Ascending aorta (tissue), 2 donors: ENCODE measurements at regions not wholly inside any gene's neighbourhood (a gene's known extent, or its start where the extent isn't known, plus 50 kb on each side); places are given as distances from the start of the nearest gene placed in this dataset.

Experiments
- DNase-seq, 2 donors: peaks; one replicate each; pipeline ENCODE4 v3.0.0-alpha.2; 2019; ENCODE audit warnings: low spot score in 2 of 2
- H3K27ac ChIP-seq, 2 donors: fragments of 200-600 bp; sonication (generic); one replicate each; pipeline ENCODE4 v1.5.1; 2016 to 2017; ENCODE audit warnings: mild to moderate bottlenecking in 1 of 2
- H3K27me3 ChIP-seq: fragments of 200-600 bp; sonication (generic); one replicate; pipeline ENCODE4 v1.5.1; 2017
- H3K36me3 ChIP-seq, 2 donors: fragments of 200-600 bp; sonication (generic); one replicate each; pipeline ENCODE4 v1.5.1; 2016
- H3K4me1 ChIP-seq, 2 donors: fragments of 200-600 bp; sonication (generic); one replicate each; pipeline ENCODE4 v1.5.1; 2016 to 2017; ENCODE audit warnings: mild to moderate bottlenecking in 1 of 2
- H3K4me3 ChIP-seq, 2 donors: fragments of 200-600 bp; sonication (generic); one replicate each; pipeline ENCODE4 v1.5.1; 2016 to 2017; ENCODE audit warnings: mild to moderate bottlenecking in 1 of 2
- H3K9me3 ChIP-seq, 2 donors: fragments of 200-600 bp; sonication (generic); one replicate each; pipeline ENCODE4 v1.5.1; 2016
- intact Hi-C: fragments of 100-400 bp; cut with DNase I; formaldehyde crosslinking; loops from one replicate; pipeline ENCODE4 v1.15.1; 2023
- TF ChIP-seq, protein P1 (sequence below), 3 experiments: fragments of 200-600 bp in 2 of 3; fragments of 450-650 bp in 1 of 3; sonication (generic) in 2 of 3; IDR thresholded peaks; one replicate each; pipeline ENCODE4 v1.5.1; 2016 to 2019; ENCODE audit warnings: antibody characterized with exemption in 3 of 3, mild to moderate bottlenecking in 1 of 3, moderate library complexity in 1 of 3

DNA sequence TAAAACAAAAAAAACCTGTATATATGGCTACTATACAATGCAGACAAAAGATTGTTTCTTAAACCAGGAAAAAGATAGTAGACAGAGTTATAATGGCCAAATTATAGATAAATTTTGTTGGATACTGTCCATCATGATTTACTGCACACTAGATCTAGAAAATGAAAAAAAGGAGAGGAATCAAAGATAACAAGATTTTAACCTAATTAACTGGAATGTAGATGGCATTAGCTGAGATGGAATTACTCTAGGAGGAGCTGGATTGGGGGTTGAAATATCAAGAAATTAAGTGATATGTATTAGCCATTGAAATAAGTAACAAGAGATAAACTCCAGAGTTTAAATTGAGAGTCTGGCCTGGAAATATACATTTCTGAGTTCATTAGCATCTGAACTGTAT lies 1489.1 kb downstream of the PLA2G4A start:
- intact Hi-C loops: no loop called here
- H3K4me1 ChIP-seq: no peaks in the 10 kb centered on the region
- H3K36me3 ChIP-seq: no peaks in the 10 kb centered on the region
- no peaks in the 10 kb centered on the region for H3K27me3 ChIP-seq
- no peak for DNase-seq
- no peak overlapping the region for H3K4me3 ChIP-seq
- TF ChIP-seq, protein P1, sequence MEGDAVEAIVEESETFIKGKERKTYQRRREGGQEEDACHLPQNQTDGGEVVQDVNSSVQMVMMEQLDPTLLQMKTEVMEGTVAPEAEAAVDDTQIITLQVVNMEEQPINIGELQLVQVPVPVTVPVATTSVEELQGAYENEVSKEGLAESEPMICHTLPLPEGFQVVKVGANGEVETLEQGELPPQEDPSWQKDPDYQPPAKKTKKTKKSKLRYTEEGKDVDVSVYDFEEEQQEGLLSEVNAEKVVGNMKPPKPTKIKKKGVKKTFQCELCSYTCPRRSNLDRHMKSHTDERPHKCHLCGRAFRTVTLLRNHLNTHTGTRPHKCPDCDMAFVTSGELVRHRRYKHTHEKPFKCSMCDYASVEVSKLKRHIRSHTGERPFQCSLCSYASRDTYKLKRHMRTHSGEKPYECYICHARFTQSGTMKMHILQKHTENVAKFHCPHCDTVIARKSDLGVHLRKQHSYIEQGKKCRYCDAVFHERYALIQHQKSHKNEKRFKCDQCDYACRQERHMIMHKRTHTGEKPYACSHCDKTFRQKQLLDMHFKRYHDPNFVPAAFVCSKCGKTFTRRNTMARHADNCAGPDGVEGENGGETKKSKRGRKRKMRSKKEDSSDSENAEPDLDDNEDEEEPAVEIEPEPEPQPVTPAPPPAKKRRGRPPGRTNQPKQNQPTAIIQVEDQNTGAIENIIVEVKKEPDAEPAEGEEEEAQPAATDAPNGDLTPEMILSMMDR (IDR thresholded peaks at IDR 0.05): no peak
- H3K9me3 ChIP-seq: no peaks in the 10 kb centered on the region
- H3K27ac ChIP-seq: no peak overlapping the region

DNA sequence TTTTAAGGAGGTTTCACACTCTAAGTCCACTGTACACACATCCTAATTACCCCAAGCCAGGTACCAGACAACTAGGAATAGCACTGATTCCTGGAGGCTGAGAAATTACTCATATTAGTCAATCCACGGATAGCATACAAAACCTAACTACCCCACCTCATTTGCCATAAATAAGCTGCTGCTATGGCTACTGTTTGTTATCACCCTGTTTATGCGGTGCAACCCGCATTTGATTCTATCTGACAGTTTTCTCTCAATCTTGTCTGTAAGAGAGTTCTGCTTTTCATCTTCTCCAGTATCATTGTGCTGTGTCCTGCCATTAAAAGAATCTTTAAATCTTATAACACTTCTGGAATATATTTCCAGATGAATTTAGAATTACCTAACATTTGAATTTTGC lies 1496.5 kb downstream of the PLA2G4A start:
- Histone ChIP-seq H3K4me3 (no peak overlapping the region), H3K27ac (no peak overlapping the region), H3K36me3 (no peaks in the 10 kb centered on the region), H3K4me1 (no peaks in the 10 kb centered on the region), H3K27me3 (no peaks in the 10 kb centered on the region), H3K9me3 (no peaks in the 10 kb centered on the region)
- DNase-seq: no peak
- intact Hi-C loops: no loop called here
- TF ChIP-seq, protein P1 (IDR thresholded peaks at IDR 0.05): no peak

DNA sequence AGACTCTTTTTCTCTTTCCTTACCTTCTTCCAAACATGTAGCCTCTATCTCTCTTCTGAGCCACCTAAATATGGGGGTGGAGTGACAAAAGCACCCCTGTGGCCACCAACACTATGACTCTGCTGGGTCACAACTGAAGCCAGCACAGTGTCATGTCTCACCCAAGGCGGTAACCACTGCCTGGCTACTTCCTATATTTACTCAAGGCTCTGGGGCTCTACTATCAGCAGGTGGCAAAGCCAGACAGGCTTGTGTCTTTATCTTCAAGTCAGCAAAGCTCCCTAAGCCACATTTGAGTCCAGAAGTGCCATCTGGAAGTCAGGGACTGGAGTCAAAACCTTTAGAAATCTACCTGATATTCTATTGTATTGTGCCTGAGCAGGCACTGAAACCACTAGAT lies 1515.2 kb downstream of the PLA2G4A start:
- TF ChIP-seq, protein P1 (IDR thresholded peaks at IDR 0.05): no peak
- no peak for DNase-seq
- Histone ChIP-seq H3K4me3 (no peak overlapping the region), H3K36me3 (no peaks in the 10 kb centered on the region), H3K27ac (no peak overlapping the region), H3K4me1 (no peaks in the 10 kb centered on the region), H3K9me3 (no peaks in the 10 kb centered on the region), H3K27me3 (no peaks in the 10 kb centered on the region)
- intact Hi-C loops: no loop called here

DNA sequence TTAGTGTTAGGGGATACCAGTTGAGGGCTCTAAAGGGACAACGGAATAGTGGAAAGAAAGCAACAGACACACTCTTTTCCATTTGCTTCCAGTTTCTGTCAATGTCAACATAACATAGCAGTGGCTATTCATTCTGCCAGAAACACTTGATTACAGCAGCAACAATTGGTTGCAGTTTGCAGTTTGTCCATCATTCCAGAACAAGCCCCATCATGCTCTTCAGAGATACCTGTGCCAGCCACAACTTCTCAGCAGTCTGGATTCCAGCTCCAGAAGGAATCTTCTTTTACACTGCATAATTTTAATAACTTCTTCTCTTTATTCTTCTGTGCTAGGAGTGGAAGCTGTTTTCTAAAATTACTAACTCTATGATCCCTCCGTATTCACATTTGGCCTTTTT lies 1521.4 kb downstream of the PLA2G4A start:
- H3K4me3 ChIP-seq: no peak overlapping the region
- no peaks in the 10 kb centered on the region for H3K9me3 ChIP-seq
- H3K27ac ChIP-seq: no peak overlapping the region
- intact Hi-C loops: no loop called here
- no peaks in the 10 kb centered on the region for H3K27me3 ChIP-seq
- no peaks in the 10 kb centered on the region for H3K4me1 ChIP-seq
- no peak for DNase-seq
- TF ChIP-seq, protein P1 (IDR thresholded peaks at IDR 0.05): no peak
- no peaks in the 10 kb centered on the region for H3K36me3 ChIP-seq

DNA sequence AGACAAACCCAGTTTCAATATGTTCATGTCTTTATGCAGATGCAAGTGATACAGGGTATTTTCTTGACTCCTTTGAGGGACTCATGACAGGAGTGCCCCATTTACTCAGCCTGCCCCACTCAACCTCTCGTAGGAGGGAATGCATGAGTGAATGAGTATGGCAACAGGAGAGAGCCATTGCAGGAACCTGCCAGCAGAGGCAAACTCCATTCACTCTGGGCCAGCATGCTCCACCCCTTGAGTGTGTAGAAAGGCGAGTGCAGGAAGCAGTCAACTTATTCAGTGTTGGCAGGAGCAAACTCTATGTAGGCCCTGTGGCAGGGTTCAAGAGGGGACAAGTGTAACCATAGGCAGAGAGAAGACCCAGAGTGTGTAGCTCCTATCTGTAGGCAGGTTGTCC lies 1526.3 kb downstream of the PLA2G4A start:
- TF ChIP-seq, protein P1 (IDR thresholded peaks at IDR 0.05): no peak
- Histone ChIP-seq H3K27ac (no peak overlapping the region), H3K36me3 (no peaks in the 10 kb centered on the region), H3K27me3 (no peaks in the 10 kb centered on the region), H3K4me3 (no peak overlapping the region), H3K4me1 (no peaks in the 10 kb centered on the region), H3K9me3 (peaks cover 0 to 3% of the 10 kb centered on the region in 2 donors)
- intact Hi-C loops: no loop called here
- DNase-seq: no peak

DNA sequence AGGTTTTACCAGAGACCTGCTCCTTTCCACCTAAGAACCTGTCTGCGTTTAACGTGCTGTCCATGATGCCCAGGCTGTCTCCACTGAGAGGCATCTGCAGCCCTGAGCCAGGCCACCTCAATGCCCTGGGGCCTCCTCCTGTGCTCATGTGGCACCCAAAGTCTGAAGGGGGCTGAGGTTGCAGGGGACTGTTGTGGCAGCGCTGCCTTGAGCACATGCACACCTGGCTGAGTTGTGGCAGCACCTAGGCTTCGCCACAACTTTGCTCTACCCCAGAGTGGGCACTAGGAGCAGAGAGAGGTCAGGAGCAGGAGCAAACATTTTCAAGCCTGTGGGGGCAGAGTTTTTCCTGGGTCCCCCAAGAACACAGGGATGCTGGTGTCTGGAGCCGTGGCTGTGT lies 1527.1 kb downstream of the PLA2G4A start:
- Histone ChIP-seq H3K4me1 (no peaks in the 10 kb centered on the region), H3K36me3 (no peaks in the 10 kb centered on the region), H3K9me3 (peaks cover 0 to 3% of the 10 kb centered on the region in 2 donors), H3K4me3 (no peak overlapping the region), H3K27ac (no peak overlapping the region), H3K27me3 (no peaks in the 10 kb centered on the region)
- TF ChIP-seq, protein P1 (IDR thresholded peaks at IDR 0.05): no peak
- no peak for DNase-seq
- intact Hi-C loops: no loop called here
